Esophagus (tissue), 2 donors: ENCODE measurements at regions not wholly inside any gene's neighbourhood (a gene's known extent, or its start where the extent isn't known, plus 50 kb on each side); places are given as distances from the start of the nearest gene placed in this dataset.

ENCODE experiments used
- H3K27ac ChIP-seq, 2 donors: one replicate each; pipeline ENCODE4 v1.5.1; 2013; ENCODE audit warnings: low read depth in 2 of 2, mild to moderate bottlenecking in 2 of 2, inconsistent platforms in 1 of 2, low read length in 1 of 2, moderate library complexity in 1 of 2
- H3K27me3 ChIP-seq, 2 donors: one replicate each; pipeline ENCODE4 v1.6.1; 2013; ENCODE audit warnings: low read length in 2 of 2, control low read depth in 1 of 2, mild to moderate bottlenecking in 1 of 2; ENCODE audit not compliant: insufficient read depth in 2 of 2, control insufficient read depth in 1 of 2
- H3K36me3 ChIP-seq, 2 donors: one replicate each; pipeline ENCODE4 v1.6.1; 2013; ENCODE audit warnings: low read length in 1 of 2; ENCODE audit not compliant: control insufficient read depth in 2 of 2, insufficient read depth in 2 of 2
- H3K4me1 ChIP-seq, 2 donors: one replicate each; pipeline ENCODE4 v1.6.1; 2013; ENCODE audit warnings: low read length in 1 of 2; ENCODE audit not compliant: control insufficient read depth in 2 of 2, insufficient read depth in 2 of 2
- H3K4me3 ChIP-seq, 2 donors: one replicate each; pipeline ENCODE4 v1.5.1; 2013; ENCODE audit warnings: low read length in 2 of 2, mild to moderate bottlenecking in 2 of 2, low read depth in 1 of 2, moderate library complexity in 1 of 2
- H3K9me3 ChIP-seq, 2 donors: one replicate each; pipeline ENCODE4 v1.6.1; 2013; ENCODE audit warnings: mild to moderate bottlenecking in 2 of 2, low read depth in 1 of 2, low read length in 1 of 2, moderate library complexity in 1 of 2; ENCODE audit not compliant: control insufficient read depth in 2 of 2, insufficient read depth in 1 of 2
- WGBS, 2 donors: extraction: QIAGEN DNeasy Blood & Tissue Kit; methylation state at CpG; one replicate each; pipeline ENCODE4 v1.1.7; 2013; 5-methylcytosine and 5-hydroxymethylcytosine counted together
- donor health status: healthy with polysubstance abuse.
- donor health status: Bipolar disorder and iron deficiency.

- 76 to 91% methylated on average over 1 of the region's 1 CpG for WGBS, 2 donors
- Histone ChIP-seq H3K9me3 (no peaks in the 10 kb centered on the region), H3K27ac (no peak overlapping the region), H3K36me3 (no peaks in the 10 kb centered on the region), H3K4me3 (no peak overlapping the region), H3K4me1 (no peaks in the 10 kb centered on the region), H3K27me3 (peaks cover 0 to 3% of the 10 kb centered on the region in 2 donors)
These were observed 80.3 kb upstream of the KCNMB2 start for GRCh38 chr3:178455946-178456345.

- no peak overlapping the region for H3K27ac ChIP-seq
- no peaks in the 10 kb centered on the region for H3K36me3 ChIP-seq
- H3K9me3 ChIP-seq: no peaks in the 10 kb centered on the region
- H3K27me3 ChIP-seq: peaks cover 0 to 3% of the 10 kb centered on the region in 2 donors
- H3K4me3 ChIP-seq: no peak overlapping the region
- WGBS, 2 donors: 49 to 56% methylated on average over 7 of the region's 7 CpGs
- no peaks in the 10 kb centered on the region for H3K4me1 ChIP-seq
These were observed 79.5 kb upstream of the KCNMB2 start for GRCh38 chr3:178456621-178457285.

GRCh38 chr3:178457511-178457910 lies 78.7 kb upstream of the KCNMB2 start:
- H3K36me3 ChIP-seq: no peaks in the 10 kb centered on the region
- H3K9me3 ChIP-seq: no peaks in the 10 kb centered on the region
- H3K4me1 ChIP-seq: no peaks in the 10 kb centered on the region
- WGBS, 2 donors: 42 to 53% methylated on average over 2 of the region's 2 CpGs
- H3K27me3 ChIP-seq: peaks cover 0 to 3% of the 10 kb centered on the region in 2 donors
- no peak overlapping the region for H3K4me3 ChIP-seq
- no peak overlapping the region for H3K27ac ChIP-seq

GRCh38 chr3:178458313-178459037 lies 77.8 kb upstream of the KCNMB2 start:
- H3K27me3 ChIP-seq: peaks cover 0 to 3% of the 10 kb centered on the region in 2 donors
- no peak overlapping the region for H3K27ac ChIP-seq
- WGBS, 2 donors: 65 to 67% methylated on average over 5 of the region's 5 CpGs
- no peaks in the 10 kb centered on the region for H3K9me3 ChIP-seq
- H3K4me3 ChIP-seq: no peak overlapping the region
- H3K36me3 ChIP-seq: no peaks in the 10 kb centered on the region
- no peaks in the 10 kb centered on the region for H3K4me1 ChIP-seq

GRCh38 chr3:178459038-178459410 lies 77.2 kb upstream of the KCNMB2 start:
- no peak overlapping the region for H3K4me3 ChIP-seq
- no peak overlapping the region for H3K27ac ChIP-seq
- WGBS, 2 donors: 65 to 90% methylated on average over 1 of the region's 1 CpG
- no peaks in the 10 kb centered on the region for H3K4me1 ChIP-seq
- no peaks in the 10 kb centered on the region for H3K36me3 ChIP-seq
- H3K9me3 ChIP-seq: no peaks in the 10 kb centered on the region
- peaks cover 0 to 3% of the 10 kb centered on the region in 2 donors for H3K27me3 ChIP-seq

GRCh38 chr3:178465260-178466180 lies 70.7 kb upstream of the KCNMB2 start:
- Histone ChIP-seq H3K27me3 (no peaks in the 10 kb centered on the region), H3K4me3 (no peak overlapping the region), H3K27ac (no peak overlapping the region), H3K9me3 (no peaks in the 10 kb centered on the region), H3K36me3 (no peaks in the 10 kb centered on the region), H3K4me1 (no peaks in the 10 kb centered on the region)
- WGBS, 2 donors: 50 to 78% methylated on average over 2 of the region's 2 CpGs

- H3K9me3 ChIP-seq: no peaks in the 10 kb centered on the region
- H3K27ac ChIP-seq: no peak overlapping the region
- H3K27me3 ChIP-seq: no peaks in the 10 kb centered on the region
- H3K4me1 ChIP-seq: no peaks in the 10 kb centered on the region
- H3K4me3 ChIP-seq: no peak overlapping the region
- H3K36me3 ChIP-seq: no peaks in the 10 kb centered on the region
These were observed 63.3 kb upstream of the KCNMB2 start for GRCh38 chr3:178472941-178473340.

GRCh38 chr3:178474526-178474925 lies 61.7 kb upstream of the KCNMB2 start:
- Histone ChIP-seq H3K4me3 (no peak overlapping the region), H3K36me3 (no peaks in the 10 kb centered on the region), H3K9me3 (no peaks in the 10 kb centered on the region), H3K27ac (no peak overlapping the region), H3K4me1 (no peaks in the 10 kb centered on the region), H3K27me3 (no peaks in the 10 kb centered on the region)
- 25 to 32% methylated on average over 4 of the region's 4 CpGs for WGBS, 2 donors

- H3K27me3 ChIP-seq: no peaks in the 10 kb centered on the region
- WGBS, 2 donors: 72 to 83% methylated on average over 3 of the region's 3 CpGs
- H3K36me3 ChIP-seq: no peaks in the 10 kb centered on the region
- no peaks in the 10 kb centered on the region for H3K4me1 ChIP-seq
- H3K4me3 ChIP-seq: no peak overlapping the region
- no peak overlapping the region for H3K27ac ChIP-seq
- H3K9me3 ChIP-seq: no peaks in the 10 kb centered on the region
These were observed 61.2 kb upstream of the KCNMB2 start for GRCh38 chr3:178475062-178475461.
